Activated CD4-positive, alpha-beta T cell treated with anti-CD3 and anti-CD28 coated beads for 36 hours (primary cell): ENCODE measurements at regions not wholly inside any gene's neighbourhood (a gene's known extent, or its start where the extent isn't known, plus 50 kb on each side); places are given as distances from the start of the nearest gene placed in this dataset.

Experiments used
- ATAC-seq: fragments of 200-7000 bp; cut with Tn5 transposase; one replicate; pipeline ENCODE4 v1.10.0; 2021; ENCODE audit warnings: mild to moderate bottlenecking, moderate library complexity
- CTCF ChIA-PET: fragments of 350-600 bp; sonication (Branson Sonifier 250); formaldehyde crosslinking; loops from one replicate; lab custom pipeline; 2021; ENCODE audit warnings: antibody characterized with exemption; lab: Charles Lee
- POLR2A ChIA-PET: fragments of 350-600 bp; sonication (Branson Sonifier 250); formaldehyde crosslinking; loops from one replicate; lab custom pipeline; 2021; ENCODE audit warnings: antibody characterized with exemption, inconsistent platforms; lab: Charles Lee
- DNase-seq: peaks from one replicate; pipeline ENCODE4 v3.0.0-alpha.2; 2020
- H3K27ac Mint-ChIP-seq: one replicate; pipeline ENCODE4 v1.8.0; 2021; ENCODE audit warnings: mixed read lengths
- H3K27me3 Mint-ChIP-seq: one replicate; pipeline ENCODE4 v1.8.0; 2021; ENCODE audit warnings: mixed read lengths
- H3K36me3 Mint-ChIP-seq: one replicate; pipeline ENCODE4 v1.8.0; 2021; ENCODE audit warnings: low read depth, mixed read lengths
- H3K4me1 Mint-ChIP-seq: one replicate; pipeline ENCODE4 v1.8.0; 2021; ENCODE audit warnings: mixed read lengths
- H3K4me3 Mint-ChIP-seq: one replicate; pipeline ENCODE4 v1.8.0; 2021; ENCODE audit warnings: mild to moderate bottlenecking, moderate library complexity, mixed read lengths
- H3K9me3 Mint-ChIP-seq: one replicate; pipeline ENCODE4 v1.8.0; 2021; ENCODE audit warnings: low read depth, mixed read lengths
- intact Hi-C, 2 experiments: fragments of 100-400 bp; cut with DNase I in 1 of 2; cut with micrococcal nuclease in 1 of 2; formaldehyde crosslinking; loops; one replicate each; pipeline versions ENCODE4 v1.14.2 to v1.15.1; 2022 to 2024; cut with DNase I, micrococcal nuclease

GRCh38 chr4:123621072-123621705 is 224.6 kb downstream of the SPRY1 start:
- Mint-ChIP-seq H3K9me3 (no peaks in the 10 kb centered on the region), H3K4me1 (peaks cover 21% of the 10 kb centered on the region), H3K4me3 (no peak overlapping the region), H3K36me3 (no peaks in the 10 kb centered on the region), H3K27me3 (no peaks in the 10 kb centered on the region), H3K27ac (no peak overlapping the region)
- ChIA-PET CTCF (no interaction called here), POLR2A (no interaction called here)
- ATAC-seq, result no peak
- DNase-seq, result no peak
- intact Hi-C loops, result no loop called here

GRCh38 chr4:123622572-123622971 is 226.0 kb downstream of the SPRY1 start:
- Mint-ChIP-seq H3K9me3 (no peaks in the 10 kb centered on the region), H3K4me3 (no peak overlapping the region), H3K4me1 (peaks cover 9% of the 10 kb centered on the region), H3K36me3 (no peaks in the 10 kb centered on the region), H3K27me3 (no peaks in the 10 kb centered on the region), H3K27ac (no peak overlapping the region)
- DNase-seq, result no peak
- CTCF ChIA-PET, result no interaction called here
- no peak for ATAC-seq
- intact Hi-C loops, result no loop called here
- POLR2A ChIA-PET, result no interaction called here

- Mint-ChIP-seq H3K4me3 (no peak overlapping the region), H3K9me3 (no peaks in the 10 kb centered on the region), H3K27ac (no peak overlapping the region), H3K4me1 (peaks cover 6% of the 10 kb centered on the region), H3K27me3 (no peaks in the 10 kb centered on the region), H3K36me3 (no peaks in the 10 kb centered on the region)
- POLR2A ChIA-PET, result no interaction called here
- ATAC-seq (no peak), DNase-seq (no peak)
- CTCF ChIA-PET, result no interaction called here
- intact Hi-C loops, result no loop called here
These were observed 227.0 kb downstream of the SPRY1 start for GRCh38 chr4:123623611-123624010.

- Mint-ChIP-seq H3K27me3 (no peaks in the 10 kb centered on the region), H3K9me3 (no peaks in the 10 kb centered on the region), H3K4me3 (no peak overlapping the region), H3K4me1 (peaks cover 6% of the 10 kb centered on the region), H3K27ac (no peak overlapping the region), H3K36me3 (no peaks in the 10 kb centered on the region)
- POLR2A ChIA-PET, result no interaction called here
- intact Hi-C loops, result no loop called here
- CTCF ChIA-PET, result no interaction called here
- DNase-seq, result no peak
- ATAC-seq, result peak; percentile 80
These were observed 228.4 kb downstream of the SPRY1 start for GRCh38 chr4:123624959-123625358.

GRCh38 chr4:123628288-123628687 is 231.7 kb downstream of the SPRY1 start:
- H3K36me3 Mint-ChIP-seq, result no peaks in the 10 kb centered on the region
- H3K4me3 Mint-ChIP-seq, result no peak overlapping the region
- intact Hi-C loops, result no loop called here
- H3K4me1 Mint-ChIP-seq, result peaks cover 12% of the 10 kb centered on the region
- ATAC-seq (no peak), DNase-seq (no peak)
- CTCF ChIA-PET, result no interaction called here
- no peak overlapping the region for H3K27ac Mint-ChIP-seq
- no peaks in the 10 kb centered on the region for H3K27me3 Mint-ChIP-seq
- POLR2A ChIA-PET, result no interaction called here
- no peaks in the 10 kb centered on the region for H3K9me3 Mint-ChIP-seq

GRCh38 chr4:123631786-123632692 is 235.4 kb downstream of the SPRY1 start:
- Mint-ChIP-seq H3K4me1 (peaks cover 7% of the 10 kb centered on the region), H3K27ac (no peak overlapping the region), H3K4me3 (no peak overlapping the region), H3K9me3 (peaks cover 12% of the 10 kb centered on the region), H3K27me3 (peaks cover 2% of the 10 kb centered on the region), H3K36me3 (no peaks in the 10 kb centered on the region)
- intact Hi-C loops, result no loop called here
- POLR2A ChIA-PET, result no interaction called here
- ATAC-seq, result peak; percentile 19
- CTCF ChIA-PET, result interaction anchor here (0.6 kb wide), 1 partner anchor 14 kb away, joined by 3 read pairs; no protein-coding TSS in a partner anchor
- no peak for DNase-seq

- CTCF ChIA-PET, result no interaction called here
- POLR2A ChIA-PET, result no interaction called here
These were observed 236.1 kb downstream of the SPRY1 start for GRCh38 chr4:123632693-123633030.

GRCh38 chr4:123638834-123639233 is 242.2 kb downstream of the SPRY1 start:
- no peaks in the 10 kb centered on the region for H3K36me3 Mint-ChIP-seq
- peaks cover 5% of the 10 kb centered on the region for H3K4me1 Mint-ChIP-seq
- no peak overlapping the region for H3K4me3 Mint-ChIP-seq
- CTCF ChIA-PET, result no interaction called here
- ATAC-seq (no peak), DNase-seq (no peak)
- POLR2A ChIA-PET, result no interaction called here
- no peak overlapping the region for H3K27ac Mint-ChIP-seq
- intact Hi-C loops, result no loop called here
- H3K27me3 Mint-ChIP-seq, result peaks cover 6% of the 10 kb centered on the region
- H3K9me3 Mint-ChIP-seq, result peaks cover 19% of the 10 kb centered on the region

More at GRCh38 chr4:123632693-123633030, 236.1 kb downstream of the SPRY1 start:
- DNase-seq (no peak), ATAC-seq (no peak)
- Mint-ChIP-seq H3K9me3 (peaks cover 14% of the 10 kb centered on the region), H3K4me1 (peaks cover 7% of the 10 kb centered on the region), H3K27me3 (peaks cover 4% of the 10 kb centered on the region), H3K4me3 (no peak overlapping the region), H3K27ac (no peak overlapping the region), H3K36me3 (no peaks in the 10 kb centered on the region)
- intact Hi-C loops, result no loop called here

GRCh38 chr4:123640271-123640670 is 243.7 kb downstream of the SPRY1 start:
- H3K4me3 Mint-ChIP-seq, result no peak overlapping the region
- ATAC-seq (peak; percentile 87), DNase-seq (no peak)
- POLR2A ChIA-PET, result no interaction called here
- H3K4me1 Mint-ChIP-seq, result peaks cover 5% of the 10 kb centered on the region
- peak overlapping the region; percentile 53 for H3K27ac Mint-ChIP-seq
- H3K27me3 Mint-ChIP-seq, result peaks cover 6% of the 10 kb centered on the region
- H3K36me3 Mint-ChIP-seq, result no peaks in the 10 kb centered on the region
- H3K9me3 Mint-ChIP-seq, result peaks cover 16% of the 10 kb centered on the region
- intact Hi-C loops, result no loop called here
- CTCF ChIA-PET, result no interaction called here

GRCh38 chr4:123640824-123641223 is 244.2 kb downstream of the SPRY1 start:
- no peak overlapping the region for H3K27ac Mint-ChIP-seq
- CTCF ChIA-PET, result no interaction called here
- no peak for DNase-seq
- peaks cover 16% of the 10 kb centered on the region for H3K9me3 Mint-ChIP-seq
- no peak overlapping the region for H3K4me3 Mint-ChIP-seq
- H3K36me3 Mint-ChIP-seq, result no peaks in the 10 kb centered on the region
- H3K27me3 Mint-ChIP-seq, result peaks cover 6% of the 10 kb centered on the region
- peaks cover 5% of the 10 kb centered on the region for H3K4me1 Mint-ChIP-seq
- no peak for ATAC-seq
- intact Hi-C loops, result no loop called here
- POLR2A ChIA-PET, result no interaction called here

- no peak for ATAC-seq
- intact Hi-C loops, result no loop called here
- no peaks in the 10 kb centered on the region for H3K36me3 Mint-ChIP-seq
- ChIA-PET CTCF (no interaction called here), POLR2A (no interaction called here)
- peaks cover 2% of the 10 kb centered on the region for H3K9me3 Mint-ChIP-seq
- no peaks in the 10 kb centered on the region for H3K27me3 Mint-ChIP-seq
- no peak for DNase-seq
- peaks cover 5% of the 10 kb centered on the region for H3K4me1 Mint-ChIP-seq
- no peak overlapping the region for H3K27ac Mint-ChIP-seq
- H3K4me3 Mint-ChIP-seq, result no peak overlapping the region
These were observed 247.1 kb downstream of the SPRY1 start for GRCh38 chr4:123643691-123644090.

- POLR2A ChIA-PET, result no interaction called here
- intact Hi-C loops, result no loop called here
These were observed 252.7 kb downstream of the SPRY1 start for GRCh38 chr4:123649250-123649644.

More at GRCh38 chr4:123649250-123649644, 252.7 kb downstream of the SPRY1 start:
- no peak overlapping the region for H3K27ac Mint-ChIP-seq
- H3K27me3 Mint-ChIP-seq, result no peaks in the 10 kb centered on the region
- CTCF ChIA-PET, result interaction anchor here (0.6 to 2.1 kb wide), 4 partner anchors 9 to 966 kb away, joined by 3 to 7 read pairs (median 4); no protein-coding TSS in a partner anchor
- H3K4me3 Mint-ChIP-seq, result no peak overlapping the region
- no peaks in the 10 kb centered on the region for H3K36me3 Mint-ChIP-seq
- H3K9me3 Mint-ChIP-seq, result no peaks in the 10 kb centered on the region
- H3K4me1 Mint-ChIP-seq, result no peaks in the 10 kb centered on the region
- no peak for DNase-seq
- no peak for ATAC-seq
